Pancreas (tissue), 10 donors: ENCODE measurements at regions not wholly inside any gene's neighbourhood (a gene's known extent, or its start where the extent isn't known, plus 50 kb on each side); places are given as distances from the start of the nearest gene placed in this dataset.
A peak's percentile ranks its signal among the peaks of the same experiment; 100 is the strongest.

Source experiments
- ATAC-seq, 4 donors: fragments of 200-7000 bp; cut with Tn5 transposase; one replicate each; pipeline versions ENCODE4 v1.8.0 to v1.9.1; 2020; ENCODE audit warnings: mild to moderate bottlenecking in 4 of 4, moderate library complexity in 4 of 4
- DNase-seq, 6 donors: peaks; one replicate each; pipeline ENCODE4 v3.0.0-alpha.2; 2020
- FAIRE-seq: peaks from 2 replicates; lab custom pipeline; 2012; peaks lifted over from hg19 to GRCh38; lab: Jason Lieb, UNC
- H3K27ac ChIP-seq, 4 donors: fragments of 200-600 bp; sonication (generic); 1 replicate in 3 of 4; 2 replicates in 1 of 4; pipeline versions ENCODE4 v1.5.0 to v1.8.0; 2020
- H3K27me3 ChIP-seq, 4 donors: fragments of 200-600 bp; one replicate each; pipeline ENCODE4 v1.8.0; 2021
- H3K36me3 ChIP-seq, 3 donors: fragments of 200-600 bp; sonication (generic) in 1 of 3; one replicate each; pipeline versions ENCODE4 v1.5.0 to v1.8.0; 2020 to 2021
- H3K4me1 ChIP-seq, 3 donors: fragments of 200-600 bp; one replicate each; pipeline ENCODE4 v1.8.0; 2021
- H3K4me3 ChIP-seq, 4 donors: fragments of 200-600 bp; sonication (generic) in 2 of 4; one replicate each; pipeline versions ENCODE4 v1.5.0 to v1.8.0; 2020 to 2021
- H3K9me3 ChIP-seq, 4 donors: fragments of 200-600 bp; one replicate each; pipeline ENCODE4 v1.8.0; 2021
- CTCF ChIP-seq, 4 donors: fragments of 200-600 bp; sonication (generic) in 3 of 4; IDR thresholded peaks; one replicate each; pipeline versions ENCODE4 v1.5.0 to v1.8.0; 2021; ENCODE audit warnings: antibody characterized with exemption in 4 of 4
- WGBS, 2 donors: extraction: QIAGEN DNeasy Blood & Tissue Kit; methylation state at CpG; one replicate each; pipeline ENCODE4 v1.1.7; 2013; 5-methylcytosine and 5-hydroxymethylcytosine counted together
- intact Hi-C, 3 donors: fragments of 100-400 bp; cut with DNase I; formaldehyde crosslinking; loops; one replicate each; pipeline versions ENCODE4 v1.11.1 to v1.14.2; 2022
- donor health status: healthy with polysubstance abuse.
- donor health status: DM: no; HTN: no; CAD: no; lungs with moderate emphysema.
- donor health status: DM: no; HTN: no; CAD: no.
- donor health status: control.
- donor health status: control.
- donor health status: Bipolar disorder and iron deficiency.
- donor health status: DM: yes; HTN: yes; CAD: no.
- donor health status: DM: no; HTN: no; CAD: no.
- donor health status: DM: no; HTN: no; CAD: no.
- donor health status: DM: yes; HTN: yes; CAD: no.

GRCh38 chr2:155315768-155316167, 617.3 kb downstream of the KCNJ3 start:
- 55 to 62% methylated on average over 2 of the region's 2 CpGs for WGBS, 2 donors
- no peak for FAIRE-seq
- intact Hi-C loops: no loop called here
- no peak for ATAC-seq
- Histone ChIP-seq H3K4me1 (no peaks in the 10 kb centered on the region), H3K36me3 (no peaks in the 10 kb centered on the region), H3K4me3 (no peak overlapping the region), H3K27ac (no peak overlapping the region), H3K9me3 (no peaks in the 10 kb centered on the region), H3K27me3 (peaks cover 0 to 7% (median 0%) of the 10 kb centered on the region in 4 donors)
- no peak for DNase-seq
- no peak for TF ChIP-seq CTCF (IDR thresholded peaks at IDR 0.05)

GRCh38 chr2:155310589-155310988, 612.1 kb downstream of the KCNJ3 start:
- FAIRE-seq (peak; percentile 43), ATAC-seq (peak in 3 of 4 donors; percentile 36 to 54 (median 50)), DNase-seq (no peak)
- intact Hi-C loops: no loop called here
- no peaks in the 10 kb centered on the region for H3K9me3 ChIP-seq
- H3K4me1 ChIP-seq: no peaks in the 10 kb centered on the region
- H3K4me3 ChIP-seq: no peak overlapping the region
- WGBS, 2 donors: 8% methylated on average over 3 of the region's 3 CpGs
- peak in 3 of 4 donors; percentile 18 to 24 (median 23) for TF ChIP-seq CTCF (IDR thresholded peaks at IDR 0.05)
- H3K36me3 ChIP-seq: no peaks in the 10 kb centered on the region
- no peaks in the 10 kb centered on the region for H3K27me3 ChIP-seq
- H3K27ac ChIP-seq: no peak overlapping the region

- intact Hi-C loops: no loop called here
- H3K4me1 ChIP-seq: no peaks in the 10 kb centered on the region
- no peak overlapping the region for H3K27ac ChIP-seq
- no peak for TF ChIP-seq CTCF (IDR thresholded peaks at IDR 0.05)
- FAIRE-seq: no peak
- no peak overlapping the region for H3K4me3 ChIP-seq
- ATAC-seq: no peak
- no peak for DNase-seq
- no peaks in the 10 kb centered on the region for H3K27me3 ChIP-seq
- H3K9me3 ChIP-seq: no peaks in the 10 kb centered on the region
- no peaks in the 10 kb centered on the region for H3K36me3 ChIP-seq
- WGBS, 2 donors: 91 to 95% methylated on average over 1 of the region's 1 CpG
Measured at GRCh38 chr2:155309483-155309882, 611.0 kb downstream of the KCNJ3 start.

GRCh38 chr2:155308367-155309009, 610.0 kb downstream of the KCNJ3 start:
- FAIRE-seq: no peak
- no peak for TF ChIP-seq CTCF (IDR thresholded peaks at IDR 0.05)
- DNase-seq: no peak

GRCh38 chr2:155301221-155301620, 602.7 kb downstream of the KCNJ3 start:
- H3K4me3 ChIP-seq: no peak overlapping the region
- no peak for ATAC-seq
- no peaks in the 10 kb centered on the region for H3K36me3 ChIP-seq
- H3K27me3 ChIP-seq: no peaks in the 10 kb centered on the region
- H3K4me1 ChIP-seq: no peaks in the 10 kb centered on the region
- no peak overlapping the region for H3K27ac ChIP-seq
- no peak for FAIRE-seq
- no peak for DNase-seq
- intact Hi-C loops: no loop called here
- TF ChIP-seq CTCF (IDR thresholded peaks at IDR 0.05): no peak
- H3K9me3 ChIP-seq: no peaks in the 10 kb centered on the region

More at GRCh38 chr2:155308367-155309009, 610.0 kb downstream of the KCNJ3 start:
- H3K4me1 ChIP-seq: no peaks in the 10 kb centered on the region
- H3K36me3 ChIP-seq: no peaks in the 10 kb centered on the region
- intact Hi-C loops: no loop called here
- H3K4me3 ChIP-seq: no peak overlapping the region
- H3K27ac ChIP-seq: no peak overlapping the region
- H3K27me3 ChIP-seq: no peaks in the 10 kb centered on the region
- WGBS, 2 donors: 31 to 39% methylated on average over 1 of the region's 1 CpG
- H3K9me3 ChIP-seq: no peaks in the 10 kb centered on the region
- ATAC-seq: peak in 1 of 4 donors; percentile 24
